GM19239 (cell line): ENCODE measurements at regions not wholly inside any gene's neighbourhood (a gene's known extent, or its start where the extent isn't known, plus 50 kb on each side); places are given as distances from the start of the nearest gene placed in this dataset.
"Not testable (repeated sequence)": the region's sequence is repeated elsewhere in the genome, so short reads cannot be mapped to it uniquely, and the experiment has no call there.

Experiments used
- DNase-seq: peaks from one replicate; pipeline ENCODE4 v3.0.0; 2011; ENCODE audit warnings: low spot score; ENCODE audit not compliant: insufficient read length
- FAIRE-seq: peaks from 2 replicates; lab custom pipeline; 2011; peaks lifted over from hg19 to GRCh38; lab: Jason Lieb, UNC

- FAIRE-seq, DNase-seq: not testable (repeated sequence)
These were observed 1017.1 kb upstream of the FLRT2 start for GRCh38 chr14:84512823-84513222.

DNA sequence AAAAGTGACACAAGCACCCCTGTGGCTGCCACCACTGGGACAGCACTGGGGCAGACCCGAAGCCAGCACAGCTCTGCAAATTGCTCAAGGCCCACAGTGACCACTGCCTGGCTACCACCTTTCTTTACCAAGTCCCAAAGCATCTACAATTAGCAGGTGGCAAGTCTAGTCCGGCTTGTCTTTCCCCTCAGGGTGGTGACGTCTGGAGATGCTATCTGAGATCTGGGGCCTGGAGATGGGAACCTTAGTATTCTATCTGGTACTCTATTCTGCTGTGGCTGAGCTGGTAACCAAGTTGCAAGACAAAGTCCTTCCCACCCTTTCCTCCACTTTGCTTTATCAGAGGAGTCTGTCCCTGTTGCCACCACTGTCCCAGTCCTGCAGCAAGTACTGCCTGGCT, 1010.1 kb upstream of the FLRT2 start:
- FAIRE-seq (no peak), DNase-seq (no peak)

- no peak for DNase-seq
- no peak for FAIRE-seq
These were observed 1009.1 kb upstream of the FLRT2 start for GRCh38 chr14:84520711-84521338.

DNA sequence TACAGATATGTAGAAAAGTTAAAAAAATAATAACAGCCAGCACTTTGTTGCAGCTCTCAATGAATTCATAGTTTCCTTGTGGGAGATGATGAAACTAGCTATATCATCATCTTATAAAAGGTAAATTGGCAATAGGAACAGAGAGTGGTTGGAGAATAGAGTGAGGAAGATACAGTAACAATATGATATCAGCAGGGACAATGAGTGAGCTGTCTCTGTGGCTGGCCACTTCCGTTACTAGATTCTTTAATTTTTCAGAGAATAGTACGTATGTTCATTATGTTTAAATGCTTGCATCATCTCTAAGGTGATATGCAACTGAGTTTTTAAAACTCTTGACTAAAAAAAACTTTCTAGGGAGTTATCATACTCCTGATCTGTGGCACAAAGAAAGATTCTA, 1006.2 kb upstream of the FLRT2 start:
- FAIRE-seq (no peak), DNase-seq (no peak)

- no peak for DNase-seq
- FAIRE-seq, result no peak
These were observed 1002.2 kb upstream of the FLRT2 start for GRCh38 chr14:84527706-84528105.

DNA sequence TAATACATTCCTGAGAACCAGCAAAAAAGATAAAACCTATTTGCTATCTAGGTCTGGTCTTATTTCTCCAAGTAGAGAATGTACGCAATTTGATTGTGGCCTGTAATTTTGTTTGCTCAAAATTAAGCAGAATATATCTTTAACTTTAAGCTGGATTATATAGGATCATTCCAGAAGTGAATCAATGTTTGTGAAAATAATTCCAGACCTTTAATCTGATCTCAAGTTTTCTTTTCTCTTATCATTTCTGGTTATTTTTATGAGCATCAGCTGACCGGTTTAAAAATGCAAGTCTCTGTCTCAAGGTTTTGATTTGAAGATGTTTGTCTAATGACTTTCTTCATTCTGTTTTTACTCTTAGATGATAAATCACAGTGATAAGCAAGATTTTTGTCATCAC, 997.9 kb upstream of the FLRT2 start:
- DNase-seq (no peak), FAIRE-seq (no peak)

DNA sequence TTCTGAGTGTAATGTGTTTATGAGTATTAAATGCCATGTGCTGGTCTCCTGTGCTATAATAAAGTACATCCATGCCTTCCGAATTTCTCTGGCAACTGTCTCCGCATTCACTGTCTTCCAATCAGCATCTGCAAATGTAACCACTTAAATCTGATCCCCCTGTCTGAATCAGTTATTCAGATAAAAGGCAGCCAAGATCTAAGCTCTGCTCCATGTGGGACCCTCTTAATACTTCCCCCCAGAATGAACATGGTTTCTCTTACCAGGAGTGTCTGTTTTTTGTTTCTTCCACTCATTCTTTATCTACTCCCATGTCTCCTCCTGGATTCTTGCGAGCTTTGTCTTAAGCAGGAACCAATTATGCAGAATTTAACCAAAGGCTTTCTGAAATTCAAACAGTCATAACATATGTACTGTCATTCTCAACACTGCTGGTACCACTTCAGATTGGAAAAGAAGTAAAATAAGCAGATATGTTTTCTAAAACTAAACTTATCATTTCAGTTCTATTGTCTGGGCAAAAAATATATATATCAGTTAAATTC, 996.7 kb upstream of the FLRT2 start:
- DNase-seq (no peak), FAIRE-seq (no peak)

DNA sequence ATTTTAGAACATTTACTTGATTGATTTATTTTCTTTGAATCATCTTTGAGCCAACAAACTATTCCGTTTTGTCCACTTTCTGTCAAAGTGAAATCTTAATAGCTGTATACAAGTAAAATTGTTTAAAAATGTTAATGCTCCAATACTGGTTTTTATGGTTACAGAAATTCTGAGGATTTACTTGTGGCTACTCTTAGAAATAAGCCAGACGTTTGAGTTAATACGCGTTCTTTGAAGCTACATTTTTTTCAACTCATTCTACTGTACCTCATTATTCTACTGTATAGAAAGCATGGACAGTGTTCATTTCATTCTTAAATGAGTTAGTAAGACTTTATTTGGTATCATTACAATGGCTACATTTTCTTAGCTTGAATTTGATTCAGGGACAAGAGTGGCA, 996.2 kb upstream of the FLRT2 start:
- FAIRE-seq, result no peak
- DNase-seq, result no peak

GRCh38 chr14:84535484-84535883, 994.5 kb upstream of the FLRT2 start:
- DNase-seq, result no peak
- no peak for FAIRE-seq

DNA sequence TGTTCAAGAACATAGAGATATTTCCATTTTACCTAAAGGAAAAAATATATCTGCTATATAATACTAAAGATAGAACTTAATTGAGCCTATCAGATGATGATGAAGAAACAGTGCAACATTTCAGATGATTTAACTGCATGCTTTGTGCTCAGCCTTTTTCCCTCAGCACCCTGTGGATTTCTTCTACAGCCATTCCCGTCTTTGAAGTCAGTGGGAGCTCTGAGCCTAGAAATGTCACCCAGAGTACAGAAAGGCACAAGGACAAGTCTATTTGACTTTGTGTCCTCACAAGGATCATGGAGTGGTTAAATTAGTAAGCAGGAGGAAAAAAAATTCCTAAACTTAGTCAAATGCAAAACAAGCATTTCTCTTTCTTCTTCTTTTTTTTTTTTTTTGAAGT, 994.0 kb upstream of the FLRT2 start:
- no peak for FAIRE-seq
- no peak for DNase-seq

- DNase-seq, result no peak
- FAIRE-seq, result no peak
These were observed 988.9 kb upstream of the FLRT2 start for GRCh38 chr14:84541018-84541417.

- DNase-seq (no peak), FAIRE-seq (no peak)
These were observed 986.1 kb upstream of the FLRT2 start for GRCh38 chr14:84543859-84544258.

DNA sequence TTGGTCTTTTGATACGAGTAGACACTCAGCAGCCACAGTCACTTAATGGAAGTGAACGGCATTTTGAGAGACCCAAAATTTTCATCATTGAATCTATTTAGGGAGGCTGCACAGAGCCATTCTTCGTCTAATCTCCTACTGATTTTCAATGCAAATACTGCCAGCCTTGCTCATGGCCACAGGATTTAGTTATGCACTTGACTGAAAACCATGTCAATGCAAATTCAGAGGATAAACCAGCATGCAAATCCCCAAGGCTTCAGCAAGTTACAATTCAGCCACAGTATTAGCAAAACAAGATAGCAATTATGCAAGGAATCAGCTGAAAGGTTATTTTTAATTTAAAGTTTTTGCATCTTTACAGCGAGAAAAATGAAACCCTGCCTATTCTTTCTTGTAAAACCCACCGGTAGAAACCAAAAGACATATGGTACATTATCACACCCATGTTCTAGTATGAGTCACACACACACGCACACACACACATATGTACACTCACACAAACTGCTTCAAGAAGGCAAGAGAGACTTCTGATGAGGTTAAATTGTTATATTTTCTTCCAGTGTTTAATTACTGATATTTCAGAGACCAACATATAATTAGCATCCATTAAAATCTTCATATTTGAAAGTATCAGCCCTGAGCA, 985.3 kb upstream of the FLRT2 start:
- DNase-seq, result no peak

DNA sequence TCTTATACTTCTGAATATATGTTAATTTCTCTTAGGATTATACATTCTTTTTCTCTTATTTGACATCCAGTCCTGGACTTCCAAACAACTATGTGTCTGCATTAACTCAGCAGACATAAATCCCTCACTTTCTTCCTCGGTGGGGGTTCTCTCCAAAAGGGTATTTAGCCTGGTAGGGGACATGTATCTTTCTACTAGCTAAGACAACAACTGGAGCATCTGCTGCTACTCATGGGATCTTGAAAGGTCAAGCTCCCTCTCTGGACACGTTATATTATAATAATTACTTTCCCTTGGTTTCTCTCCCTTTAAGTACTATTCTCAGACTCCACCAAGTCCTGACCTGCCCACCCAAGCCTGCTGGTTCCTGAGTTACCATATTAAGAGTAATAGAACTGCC, 983.7 kb upstream of the FLRT2 start:
- no peak for DNase-seq
- no peak for FAIRE-seq

More for the DNA sequence above, 985.3 kb upstream of the FLRT2 start:
- no peak for FAIRE-seq

- FAIRE-seq, result no peak
These were observed 975.8 kb upstream of the FLRT2 start for GRCh38 chr14:84554136-84554535.

GRCh38 chr14:84555493-84555892, 974.5 kb upstream of the FLRT2 start:
- FAIRE-seq, result no peak
- no peak for DNase-seq

More at GRCh38 chr14:84554136-84554535, 975.8 kb upstream of the FLRT2 start:
- no peak for DNase-seq

- FAIRE-seq (no peak), DNase-seq (no peak)
These were observed 963.8 kb upstream of the FLRT2 start for GRCh38 chr14:84566109-84566508.

DNA sequence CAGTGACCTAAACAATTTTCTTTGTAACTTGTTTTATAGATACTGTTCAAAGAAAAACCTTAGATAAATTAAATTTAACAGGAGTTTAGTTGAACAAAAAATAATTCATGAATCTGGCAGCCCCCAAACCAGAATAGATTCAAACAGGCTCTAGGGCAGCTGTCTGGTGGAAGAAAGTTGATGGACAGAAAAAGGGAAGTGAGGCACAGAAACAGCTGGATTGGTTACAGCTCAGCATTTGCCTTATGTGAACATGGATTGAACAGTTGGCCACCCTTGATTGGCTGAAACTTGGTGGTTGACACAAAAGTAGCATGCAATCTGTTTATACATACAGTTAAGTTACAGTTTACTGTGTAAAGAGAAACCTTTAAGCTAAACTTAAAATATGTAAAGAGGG, 954.3 kb upstream of the FLRT2 start:
- FAIRE-seq (no peak), DNase-seq (no peak)

- DNase-seq (no peak), FAIRE-seq (no peak)
These were observed 950.7 kb upstream of the FLRT2 start for GRCh38 chr14:84579292-84579691.

DNA sequence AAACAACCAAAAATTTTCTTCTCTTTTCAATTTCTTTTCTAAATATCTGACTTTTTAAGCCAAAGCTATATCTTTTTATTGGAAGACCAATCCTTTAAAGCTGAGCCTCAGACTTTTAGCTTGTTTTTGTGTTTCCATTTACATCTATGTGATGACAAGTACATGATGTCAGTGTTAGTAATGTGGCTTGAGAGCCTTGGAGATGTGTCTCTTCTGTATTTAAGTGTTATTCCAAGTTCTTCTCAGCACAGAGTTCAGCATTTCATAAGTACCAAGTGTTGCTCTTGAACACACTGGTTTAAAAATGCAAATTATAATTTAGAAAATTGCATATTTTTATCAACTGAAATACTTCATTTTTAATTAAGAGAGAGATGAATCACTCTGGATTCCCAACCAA, 948.9 kb upstream of the FLRT2 start:
- no peak for FAIRE-seq

DNA sequence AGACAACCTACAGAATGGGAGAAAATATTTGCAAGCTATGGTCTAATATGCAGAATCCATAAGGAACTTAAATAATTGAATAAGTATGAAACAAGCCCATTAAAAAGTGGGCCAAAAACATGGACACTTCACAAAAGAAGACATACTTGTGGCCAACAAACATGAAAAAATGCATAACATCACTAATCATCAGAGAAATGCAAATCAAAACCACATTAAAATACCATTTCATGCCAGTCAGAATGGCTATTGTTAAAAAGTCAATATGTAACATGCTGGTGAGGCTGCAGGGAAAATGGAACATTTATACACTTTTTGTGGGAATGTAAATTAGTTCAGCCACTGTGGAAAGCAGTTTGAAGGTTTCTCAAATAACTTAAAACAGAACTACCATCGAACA, 945.4 kb upstream of the FLRT2 start:
- no peak for DNase-seq
- FAIRE-seq, result no peak

More for the DNA sequence above, 948.9 kb upstream of the FLRT2 start:
- no peak for DNase-seq
